ENCODE measurements at regions not wholly inside any gene's neighbourhood (a gene's known extent, or its start where the extent isn't known, plus 50 kb on each side); places are given as distances from the start of the nearest gene placed in this dataset.
"Not testable (repeated sequence)": the region's sequence is repeated elsewhere in the genome, so short reads cannot be mapped to it uniquely, and the experiment has no call there.

DNA sequence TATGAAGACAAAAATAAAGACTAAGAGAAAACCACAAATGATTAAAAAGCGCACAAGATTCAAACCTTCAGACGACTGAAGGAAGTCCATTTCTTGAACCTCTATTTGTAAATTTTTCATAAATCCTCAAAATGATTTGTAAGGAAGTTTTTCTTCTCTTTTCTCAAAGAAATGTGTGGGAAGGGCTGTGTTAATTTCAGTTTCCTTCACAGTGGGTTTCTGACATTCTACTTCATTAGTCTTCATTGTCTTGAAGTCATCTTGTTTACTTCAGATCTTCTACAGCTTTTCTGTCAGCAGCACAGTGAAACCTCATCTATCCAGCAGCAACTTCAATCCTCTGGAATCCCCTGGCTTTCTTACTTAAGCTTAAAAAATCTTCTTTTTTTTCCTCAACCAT lies 87.6 kb upstream of the MYLIP start:
- peak; percentile 54 for FAIRE-seq

GRCh38 chr6:16040628-16040974 lies 88.3 kb upstream of the MYLIP start:
- FAIRE-seq = no peak
- DNase-seq (ENCODE audit: extremely low spot score, insufficient read length, low read depth) = no peak

More for the DNA sequence above, 87.6 kb upstream of the MYLIP start:
- DNase-seq (ENCODE audit: extremely low spot score, insufficient read length, low read depth) = no peak

- not testable (repeated sequence) for DNase-seq (ENCODE audit: extremely low spot score, insufficient read length, low read depth); FAIRE-seq
Observed at GRCh38 chr6:16039892-16040627, 88.8 kb upstream of the MYLIP start.

DNA sequence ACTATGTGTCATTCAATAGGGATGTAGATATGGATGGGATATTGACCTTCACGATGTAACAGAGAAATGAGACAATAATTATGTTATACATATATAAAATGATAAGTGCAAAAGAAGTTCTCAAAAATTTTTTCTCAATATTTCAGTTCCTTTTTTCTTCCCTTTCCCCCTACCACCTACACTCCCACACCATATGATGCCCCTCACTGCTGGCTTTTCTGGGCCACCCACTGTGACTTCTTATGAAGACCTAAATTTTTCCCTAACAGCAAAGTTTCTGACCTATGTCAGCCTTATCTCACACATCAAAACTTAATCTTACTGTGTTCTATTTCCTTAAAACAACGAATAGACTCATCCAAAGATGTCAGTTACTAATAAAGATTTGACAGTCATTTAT lies 89.9 kb upstream of the MYLIP start:
- DNase-seq (ENCODE audit: extremely low spot score, insufficient read length, low read depth) (no peak), FAIRE-seq (no peak)

DNA sequence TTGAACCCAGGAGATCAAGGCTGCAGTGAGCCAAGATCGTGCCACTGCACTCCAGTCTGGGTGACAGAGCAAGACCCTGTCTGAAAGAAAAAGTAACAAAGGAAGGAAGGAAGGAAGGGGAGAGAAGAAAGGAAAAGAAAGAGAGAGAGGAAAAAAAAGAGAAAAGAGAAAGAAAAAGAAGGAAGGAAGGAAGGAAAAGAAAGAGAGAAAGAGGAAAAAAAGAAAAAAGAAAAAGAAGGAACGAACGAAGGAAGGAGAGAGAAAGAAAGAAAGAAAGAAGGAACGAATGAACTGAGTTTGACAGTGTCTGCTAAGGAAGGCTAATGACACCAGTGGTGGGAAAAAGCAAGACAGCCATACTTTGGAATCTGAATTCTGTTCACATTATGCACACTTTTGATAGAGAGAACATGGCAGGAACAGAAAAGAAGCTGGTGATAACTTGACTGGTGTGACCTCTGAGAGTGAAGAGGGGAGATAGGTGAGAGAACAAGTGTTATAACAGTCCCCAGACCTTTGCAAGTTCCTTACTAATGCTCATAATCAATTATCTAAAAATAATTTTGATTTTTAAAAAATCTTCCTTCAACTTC lies 93.3 kb upstream of the MYLIP start:
- no peak for FAIRE-seq
- DNase-seq (ENCODE audit: extremely low spot score, insufficient read length, low read depth) = no peak

DNA sequence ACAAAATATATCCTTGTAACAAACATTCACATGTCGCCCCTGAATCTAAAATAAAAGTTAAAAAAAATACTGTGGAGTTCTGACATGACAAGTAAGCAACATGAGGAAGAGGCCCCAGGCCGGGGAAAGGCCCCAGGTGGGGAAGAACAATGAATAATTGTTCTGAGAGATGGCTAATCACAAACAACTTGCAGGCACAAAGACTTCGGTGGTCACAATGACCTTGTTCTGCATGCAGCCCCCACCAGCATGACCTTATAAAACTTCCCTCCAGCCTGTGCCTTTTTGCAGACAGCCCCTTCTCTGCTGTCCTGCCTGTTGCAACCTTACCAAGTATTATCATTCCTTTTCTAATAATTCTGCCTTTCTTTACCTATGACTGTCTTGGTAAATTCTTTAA lies 95.7 kb upstream of the MYLIP start:
- DNase-seq (ENCODE audit: extremely low spot score, insufficient read length, low read depth) (no peak), FAIRE-seq (no peak)

- DNase-seq (ENCODE audit: extremely low spot score, insufficient read length, low read depth) (no peak), FAIRE-seq (no peak)
Observed at GRCh38 chr6:16031278-16031981, 97.5 kb upstream of the MYLIP start.

DNA sequence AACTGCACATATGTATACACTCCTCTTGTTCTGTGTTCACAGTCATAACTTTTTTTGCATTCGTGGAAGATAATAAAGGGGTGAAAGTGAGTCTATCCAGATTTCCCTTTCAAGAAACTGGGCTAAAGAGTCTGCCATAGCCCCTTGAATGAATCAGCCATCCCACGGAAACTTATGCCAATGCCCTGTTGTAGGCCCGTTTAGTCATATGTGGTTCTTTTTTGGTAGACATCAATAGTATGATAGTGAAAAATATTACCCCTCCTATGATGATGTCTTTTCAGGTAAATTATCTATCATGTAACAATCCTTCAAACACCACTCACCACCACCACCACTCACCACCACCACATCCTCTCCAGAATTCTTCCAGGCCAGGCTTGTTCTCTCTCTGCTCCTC lies 99.9 kb upstream of the MYLIP start:
- no peak for FAIRE-seq
- DNase-seq (ENCODE audit: extremely low spot score, insufficient read length, low read depth) = no peak

- no peak for FAIRE-seq
Observed at GRCh38 chr6:16020259-16020658, 108.6 kb upstream of the MYLIP start.

DNA sequence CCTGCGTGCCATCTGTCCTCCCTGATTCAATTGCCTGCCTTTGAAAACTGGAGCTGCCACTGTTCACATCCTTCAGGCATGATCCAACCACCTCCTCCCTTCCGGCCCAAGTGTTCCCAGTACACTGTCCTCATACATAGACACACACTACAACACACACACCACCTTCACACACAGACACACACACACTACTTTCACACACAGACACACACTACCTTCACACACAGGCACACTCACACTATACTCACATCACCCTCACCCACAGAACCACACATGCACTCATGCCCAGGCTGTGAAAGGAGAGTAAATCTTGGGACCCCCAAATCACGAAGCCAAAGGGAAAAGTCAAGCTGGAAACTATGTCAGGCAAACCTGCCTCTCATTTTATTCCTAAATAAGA lies 109.4 kb upstream of the MYLIP start:
- FAIRE-seq (no peak), DNase-seq (ENCODE audit: extremely low spot score, insufficient read length, low read depth) (no peak)

More at GRCh38 chr6:16020259-16020658, 108.6 kb upstream of the MYLIP start:
- no peak for DNase-seq (ENCODE audit: extremely low spot score, insufficient read length, low read depth)

- FAIRE-seq (no peak), DNase-seq (ENCODE audit: extremely low spot score, insufficient read length, low read depth) (no peak)
Observed at GRCh38 chr6:16018626-16019025, 110.3 kb upstream of the MYLIP start.

DNA sequence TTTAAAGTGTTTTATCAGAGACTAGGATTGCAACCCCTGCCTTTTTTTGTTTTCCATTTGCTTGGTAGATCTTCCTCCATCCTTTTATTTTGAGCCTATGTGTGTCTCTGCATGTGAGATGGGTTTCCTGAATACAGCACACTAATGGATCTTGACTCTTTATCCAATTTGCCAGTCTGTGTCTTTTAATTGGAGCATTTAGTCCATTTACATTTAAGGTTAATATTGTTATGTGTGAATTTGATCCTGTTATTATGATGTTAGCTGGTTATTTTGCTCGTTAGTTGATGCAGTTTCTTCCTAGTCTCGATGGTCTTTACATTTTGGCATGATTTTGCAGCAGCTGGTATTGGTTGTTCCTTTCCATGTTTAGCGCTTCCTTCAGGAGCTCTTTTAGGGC lies 114.6 kb upstream of the MYLIP start:
- not testable (repeated sequence) for DNase-seq (ENCODE audit: extremely low spot score, insufficient read length, low read depth); FAIRE-seq

DNA sequence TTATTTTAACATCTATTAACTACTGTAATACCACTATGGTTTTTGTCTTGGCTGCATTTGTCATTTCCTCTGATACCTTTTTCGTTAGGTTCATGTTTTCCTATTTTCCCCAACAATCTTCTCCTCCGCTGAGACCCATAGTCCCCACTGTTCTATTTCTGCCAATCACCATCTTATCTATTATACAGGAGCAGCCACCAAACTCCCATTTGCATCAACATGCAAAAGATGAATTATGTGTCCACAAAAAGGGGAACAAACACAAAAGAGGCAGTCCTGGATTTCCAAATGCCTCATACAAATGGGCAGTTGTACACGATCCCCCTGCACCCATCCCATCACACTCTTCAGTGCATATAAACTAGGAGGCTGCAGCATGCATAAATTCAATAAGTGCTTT lies 121.7 kb upstream of the MYLIP start:
- DNase-seq (ENCODE audit: extremely low spot score, insufficient read length, low read depth) = no peak
- no peak for FAIRE-seq

- no peak for FAIRE-seq
Observed at GRCh38 chr6:16006681-16007080, 122.2 kb upstream of the MYLIP start.

DNA sequence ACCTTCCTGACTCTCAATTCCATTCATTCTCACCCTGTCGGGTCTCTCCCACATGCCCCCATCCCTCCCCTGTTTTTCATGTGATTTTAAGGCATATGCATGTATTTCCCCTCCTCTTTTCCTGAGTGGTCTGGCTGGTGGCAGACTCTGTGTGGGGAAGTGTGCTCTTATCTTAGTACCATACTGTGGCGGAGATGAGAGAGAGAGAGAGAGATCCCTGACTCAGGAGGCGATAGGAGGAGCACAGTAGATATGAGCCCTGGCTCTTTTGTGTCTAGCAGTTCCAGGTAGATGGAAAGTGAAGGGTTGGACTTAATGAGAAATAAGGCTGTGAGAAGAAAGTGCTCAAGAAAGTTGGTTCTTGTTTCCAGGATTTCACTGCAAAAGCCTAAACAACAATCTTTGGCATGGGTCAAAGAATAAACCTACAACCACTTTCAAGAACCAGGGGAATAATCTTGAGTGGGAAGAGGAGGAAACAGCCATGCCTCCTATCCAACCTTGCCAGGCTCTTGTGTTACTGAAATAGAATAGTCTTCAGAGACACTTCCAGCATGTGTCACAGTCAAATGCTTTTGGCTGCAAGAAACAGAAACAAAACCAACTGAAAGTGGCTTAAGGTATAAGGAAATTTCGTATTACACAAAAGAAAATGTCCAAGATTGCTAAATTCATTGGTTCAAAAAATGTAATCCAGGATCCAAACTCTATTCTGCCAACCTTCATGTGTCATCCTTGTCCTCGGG lies 123.8 kb upstream of the MYLIP start:
- FAIRE-seq (no peak), DNase-seq (ENCODE audit: extremely low spot score, insufficient read length, low read depth) (no peak)

More at GRCh38 chr6:16006681-16007080, 122.2 kb upstream of the MYLIP start:
- no peak for DNase-seq (ENCODE audit: extremely low spot score, insufficient read length, low read depth)

DNA sequence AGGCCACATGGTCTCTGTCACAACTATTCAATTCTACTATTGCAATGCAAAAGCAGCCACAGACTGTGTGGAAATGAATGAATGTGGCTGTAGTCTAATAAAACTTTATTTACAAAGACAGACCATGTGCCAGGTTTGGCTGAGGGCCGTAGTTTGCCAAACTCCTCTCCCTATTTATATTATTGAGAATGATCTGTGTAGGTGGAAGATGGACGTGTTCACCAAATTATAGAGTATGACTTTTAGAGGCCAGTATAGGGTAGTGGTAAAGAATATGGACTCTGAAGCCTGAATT lies 125.7 kb upstream of the MYLIP start:
- FAIRE-seq (no peak), DNase-seq (ENCODE audit: extremely low spot score, insufficient read length, low read depth) (no peak)

DNA sequence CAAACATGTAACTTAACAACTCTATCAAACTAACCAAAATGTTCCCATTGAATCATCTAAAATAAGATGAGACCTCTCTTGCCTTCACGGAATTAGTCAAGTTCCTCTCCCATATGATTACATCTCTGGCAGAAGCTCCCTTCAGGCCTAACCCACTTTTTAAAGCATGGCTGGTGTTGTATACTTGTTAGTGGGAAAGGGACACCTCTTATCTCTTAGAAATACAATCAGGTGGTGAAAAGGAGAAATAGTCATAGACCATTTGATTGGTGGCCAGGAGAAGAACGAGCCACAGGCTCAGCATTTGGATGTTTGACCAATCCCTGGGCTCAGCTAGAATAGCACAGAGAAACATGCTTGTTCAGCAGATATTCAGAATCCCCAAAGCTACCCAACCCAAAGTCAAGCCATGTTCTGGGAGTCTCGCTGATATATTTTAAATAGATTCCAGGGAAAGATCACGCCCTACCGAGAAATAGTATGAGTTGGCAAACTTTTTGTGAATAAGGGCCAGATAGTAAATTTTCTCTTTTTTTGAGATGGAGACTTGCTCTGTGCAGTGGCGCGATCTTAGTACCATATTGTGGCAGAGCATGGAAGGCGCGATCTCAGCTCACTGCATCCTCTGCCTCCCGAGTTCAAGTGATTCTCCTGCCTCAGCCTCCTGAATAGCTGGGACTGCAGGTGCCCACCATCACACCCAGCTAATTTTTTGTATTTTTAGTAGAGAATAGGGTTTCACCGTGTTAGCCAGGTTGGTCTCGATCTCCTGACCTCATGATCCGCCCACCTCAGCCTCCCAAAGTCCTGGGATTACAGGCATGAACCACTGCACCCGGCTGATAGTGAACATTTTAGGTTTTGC lies 126.3 kb upstream of the MYLIP start:
- FAIRE-seq = no peak
- no peak for DNase-seq (ENCODE audit: extremely low spot score, insufficient read length, low read depth)

GRCh38 chr6:16001158-16001557 lies 127.7 kb upstream of the MYLIP start:
- FAIRE-seq (no peak), DNase-seq (ENCODE audit: extremely low spot score, insufficient read length, low read depth) (no peak)

GRCh38 chr6:15999201-15999600 lies 129.7 kb upstream of the MYLIP start:
- FAIRE-seq = no peak

More at GRCh38 chr6:15999201-15999600, 129.7 kb upstream of the MYLIP start:
- DNase-seq (ENCODE audit: extremely low spot score, insufficient read length, low read depth) = no peak
